SK-N-SH treated with all-trans-retinoic acid at 6 μM for 48 hours (cell line): ENCODE measurements at regions not wholly inside any gene's neighbourhood (a gene's known extent, or its start where the extent isn't known, plus 50 kb on each side); places are given as distances from the start of the nearest gene placed in this dataset.
A peak's percentile ranks its signal among the peaks of the same experiment; 100 is the strongest.

ENCODE experiments used
- ATAC-seq: fragments of 200-7000 bp; cut with Tn5 transposase; 3 replicates; pipeline ENCODE4 v1.9.1; 2020; ENCODE audit warnings: mild to moderate bottlenecking, moderate library complexity
- ARNTL ChIP-seq: fragments of 450-650 bp; formaldehyde crosslinking; IDR thresholded peaks from 2 replicates; pipeline ENCODE4 v1.5.0; 2020; ENCODE audit warnings: low read depth, mild to moderate bottlenecking, moderate library complexity, borderline replicate concordance
- CSRNP3 ChIP-seq: fragments of 250-450 bp; sonication (Bioruptor Pico); IDR thresholded peaks from 2 replicates; pipeline ENCODE4 v1.5.1; 2021; ENCODE audit warnings: mild to moderate bottlenecking, moderate library complexity
- ESRRG ChIP-seq: fragments of 250-450 bp; sonication (Bioruptor Pico); IDR thresholded peaks from 2 replicates; pipeline ENCODE4 v1.6.1; 2021; ENCODE audit warnings: mild to moderate bottlenecking
- ISL1 ChIP-seq: fragments of 250-450 bp; sonication (Bioruptor Pico); IDR thresholded peaks from 2 replicates; pipeline ENCODE4 v2.1.2; 2022; ENCODE audit warnings: mild to moderate bottlenecking, moderate library complexity
- OSR1 ChIP-seq: fragments of 250-450 bp; sonication (Bioruptor Pico); IDR thresholded peaks from 2 replicates; pipeline ENCODE4 v1.8.0; 2022; ENCODE audit warnings: moderate library complexity, mild to moderate bottlenecking, inconsistent platforms
- POU6F1 ChIP-seq: fragments of 250-450 bp; sonication (Bioruptor Pico); IDR thresholded peaks from 2 replicates; pipeline ENCODE4 v1.8.0; 2021; ENCODE audit warnings: low read depth, mild to moderate bottlenecking, moderate library complexity, borderline replicate concordance
- PPARA ChIP-seq: fragments of 250-450 bp; sonication (Bioruptor Pico); IDR thresholded peaks from 2 replicates; pipeline ENCODE4 v1.5.0; 2020; ENCODE audit warnings: mild to moderate bottlenecking, borderline replicate concordance
- SNAI2 ChIP-seq: fragments of 250-450 bp; sonication (Bioruptor Pico); IDR thresholded peaks from 2 replicates; pipeline ENCODE4 v1.5.0; 2020; ENCODE audit warnings: mild to moderate bottlenecking, moderate library complexity
- TCF4 ChIP-seq: fragments of 250-450 bp; sonication (Bioruptor Pico); IDR thresholded peaks from 2 replicates; pipeline ENCODE4 v1.8.0; 2021; ENCODE audit warnings: mild to moderate bottlenecking, moderate library complexity, borderline replicate concordance
- TOX ChIP-seq: fragments of 250-450 bp; sonication (Bioruptor Pico); IDR thresholded peaks from 2 replicates; pipeline ENCODE4 v1.8.0; 2021; ENCODE audit warnings: mild to moderate bottlenecking, moderate library complexity, borderline replicate concordance
- ZC3H10 ChIP-seq: fragments of 250-450 bp; sonication (Bioruptor Pico); IDR thresholded peaks from 2 replicates; pipeline ENCODE4 v1.5.1; 2021; ENCODE audit warnings: mild to moderate bottlenecking, moderate library complexity
- ZFP3 ChIP-seq: fragments of 250-450 bp; sonication (Bioruptor Pico); IDR thresholded peaks from 2 replicates; pipeline ENCODE4 v1.5.0; 2020; ENCODE audit warnings: mild to moderate bottlenecking, moderate library complexity
- ZFP30 ChIP-seq: fragments of 450-650 bp; formaldehyde crosslinking; IDR thresholded peaks from 2 replicates; pipeline ENCODE4 v1.5.0; 2022; ENCODE audit warnings: mild to moderate bottlenecking, moderate library complexity
- ZNF70 ChIP-seq: fragments of 450-650 bp; formaldehyde crosslinking; IDR thresholded peaks from 2 replicates; pipeline ENCODE4 v1.5.0; 2020; ENCODE audit warnings: mild to moderate bottlenecking, moderate library complexity
- ZNF8 ChIP-seq: fragments of 450-650 bp; formaldehyde crosslinking; IDR thresholded peaks from 2 replicates; pipeline ENCODE4 v1.5.0; 2020; ENCODE audit warnings: mild to moderate bottlenecking, moderate library complexity
- TF ChIP-seq, protein P1 (sequence below): fragments of 250-450 bp; sonication (Bioruptor Pico); IDR thresholded peaks from 2 replicates; pipeline ENCODE4 v1.8.0; 2020; ENCODE audit warnings: mild to moderate bottlenecking, moderate library complexity, borderline replicate concordance
- TF ChIP-seq, protein P2 (sequence below): fragments of 250-450 bp; sonication (Bioruptor Pico); IDR thresholded peaks from 2 replicates; pipeline ENCODE4 v1.5.1; 2020; ENCODE audit warnings: low read depth, mild to moderate bottlenecking, moderate library complexity
- TF ChIP-seq, protein P3 (sequence below): fragments of 250-450 bp; sonication (Bioruptor Pico); IDR thresholded peaks from 2 replicates; pipeline ENCODE4 v1.5.0; 2020; ENCODE audit warnings: mild to moderate bottlenecking, moderate library complexity

GRCh38 chr17:71164561-71164960 lies 956.3 kb upstream of the SOX9 start:
- ATAC-seq, result no peak
- no peak for TF ChIP-seq CSRNP3
- no peak for TF ChIP-seq TOX
- no peak for TF ChIP-seq TCF4 (CRISPR knock-in tag)
- no peak for TF ChIP-seq SNAI2 (CRISPR knock-in tag)
- TF ChIP-seq ISL1 (CRISPR knock-in tag), result no peak
- TF ChIP-seq ZNF70 (CRISPR knock-in tag), result no peak
- TF ChIP-seq ZC3H10 (CRISPR knock-in tag), result no peak
- TF ChIP-seq ESRRG (CRISPR knock-in tag), result no peak
- TF ChIP-seq, protein P1, sequence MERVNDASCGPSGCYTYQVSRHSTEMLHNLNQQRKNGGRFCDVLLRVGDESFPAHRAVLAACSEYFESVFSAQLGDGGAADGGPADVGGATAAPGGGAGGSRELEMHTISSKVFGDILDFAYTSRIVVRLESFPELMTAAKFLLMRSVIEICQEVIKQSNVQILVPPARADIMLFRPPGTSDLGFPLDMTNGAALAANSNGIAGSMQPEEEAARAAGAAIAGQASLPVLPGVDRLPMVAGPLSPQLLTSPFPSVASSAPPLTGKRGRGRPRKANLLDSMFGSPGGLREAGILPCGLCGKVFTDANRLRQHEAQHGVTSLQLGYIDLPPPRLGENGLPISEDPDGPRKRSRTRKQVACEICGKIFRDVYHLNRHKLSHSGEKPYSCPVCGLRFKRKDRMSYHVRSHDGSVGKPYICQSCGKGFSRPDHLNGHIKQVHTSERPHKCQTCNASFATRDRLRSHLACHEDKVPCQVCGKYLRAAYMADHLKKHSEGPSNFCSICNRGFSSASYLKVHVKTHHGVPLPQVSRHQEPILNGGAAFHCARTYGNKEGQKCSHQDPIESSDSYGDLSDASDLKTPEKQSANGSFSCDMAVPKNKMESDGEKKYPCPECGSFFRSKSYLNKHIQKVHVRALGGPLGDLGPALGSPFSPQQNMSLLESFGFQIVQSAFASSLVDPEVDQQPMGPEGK, result no peak
- TF ChIP-seq, protein P2, sequence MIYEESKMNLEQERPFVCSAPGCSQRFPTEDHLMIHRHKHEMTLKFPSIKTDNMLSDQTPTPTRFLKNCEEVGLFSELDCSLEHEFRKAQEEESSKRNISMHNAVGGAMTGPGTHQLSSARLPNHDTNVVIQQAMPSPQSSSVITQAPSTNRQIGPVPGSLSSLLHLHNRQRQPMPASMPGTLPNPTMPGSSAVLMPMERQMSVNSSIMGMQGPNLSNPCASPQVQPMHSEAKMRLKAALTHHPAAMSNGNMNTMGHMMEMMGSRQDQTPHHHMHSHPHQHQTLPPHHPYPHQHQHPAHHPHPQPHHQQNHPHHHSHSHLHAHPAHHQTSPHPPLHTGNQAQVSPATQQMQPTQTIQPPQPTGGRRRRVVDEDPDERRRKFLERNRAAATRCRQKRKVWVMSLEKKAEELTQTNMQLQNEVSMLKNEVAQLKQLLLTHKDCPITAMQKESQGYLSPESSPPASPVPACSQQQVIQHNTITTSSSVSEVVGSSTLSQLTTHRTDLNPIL (CRISPR knock-in tag), result no peak
- TF ChIP-seq ZFP3 (CRISPR knock-in tag), result no peak

GRCh38 chr17:71166311-71166710 lies 954.5 kb upstream of the SOX9 start:
- TF ChIP-seq ISL1 (CRISPR knock-in tag) (peak; percentile 23; the same call in 1 of the 2 replicates), ZNF70 (CRISPR knock-in tag) (no peak)
- no peak for ATAC-seq

- TF ChIP-seq PPARA (CRISPR knock-in tag), result no peak
- no peak for TF ChIP-seq SNAI2 (CRISPR knock-in tag)
- no peak for TF ChIP-seq OSR1 (CRISPR knock-in tag)
- no peak for ATAC-seq
These were observed 952.6 kb upstream of the SOX9 start for GRCh38 chr17:71168053-71168741.

GRCh38 chr17:71170070-71170469 lies 950.8 kb upstream of the SOX9 start:
- no peak for ATAC-seq
- TF ChIP-seq ZFP3 (CRISPR knock-in tag), result no peak
- no peak for TF ChIP-seq POU6F1 (CRISPR knock-in tag)
- TF ChIP-seq OSR1 (CRISPR knock-in tag), result no peak
- TF ChIP-seq, protein P1, result no peak
- TF ChIP-seq, all 23 proteins: peak for 0

DNA sequence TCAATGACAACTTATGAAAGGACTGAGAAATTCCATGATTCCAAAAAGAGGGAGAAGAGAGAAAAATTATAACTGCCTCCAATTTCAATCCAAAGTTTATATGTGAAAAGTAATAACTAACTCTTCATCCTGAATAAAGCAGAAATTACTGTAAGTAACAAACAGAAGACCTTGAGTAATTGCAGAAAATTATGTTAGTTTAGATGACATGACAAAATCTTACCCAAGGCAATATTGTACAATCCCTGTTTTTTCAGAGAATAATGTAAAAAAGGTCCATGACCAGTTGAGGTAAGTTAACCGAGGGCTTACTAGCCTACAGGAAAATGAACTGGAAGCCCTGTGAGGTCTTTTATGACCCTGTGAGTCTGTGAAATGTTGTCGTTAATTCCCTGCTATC lies 949.5 kb upstream of the SOX9 start:
- ATAC-seq, result no peak
- TF ChIP-seq ZFP3 (CRISPR knock-in tag) (no peak), ARNTL (no peak), TOX (no peak), ZFP30 (CRISPR knock-in tag) (no peak), TCF4 (CRISPR knock-in tag) (no peak), ESRRG (CRISPR knock-in tag) (no peak), CSRNP3 (no peak), SNAI2 (CRISPR knock-in tag) (no peak), ZNF8 (CRISPR knock-in tag) (no peak)
- TF ChIP-seq, protein P3, sequence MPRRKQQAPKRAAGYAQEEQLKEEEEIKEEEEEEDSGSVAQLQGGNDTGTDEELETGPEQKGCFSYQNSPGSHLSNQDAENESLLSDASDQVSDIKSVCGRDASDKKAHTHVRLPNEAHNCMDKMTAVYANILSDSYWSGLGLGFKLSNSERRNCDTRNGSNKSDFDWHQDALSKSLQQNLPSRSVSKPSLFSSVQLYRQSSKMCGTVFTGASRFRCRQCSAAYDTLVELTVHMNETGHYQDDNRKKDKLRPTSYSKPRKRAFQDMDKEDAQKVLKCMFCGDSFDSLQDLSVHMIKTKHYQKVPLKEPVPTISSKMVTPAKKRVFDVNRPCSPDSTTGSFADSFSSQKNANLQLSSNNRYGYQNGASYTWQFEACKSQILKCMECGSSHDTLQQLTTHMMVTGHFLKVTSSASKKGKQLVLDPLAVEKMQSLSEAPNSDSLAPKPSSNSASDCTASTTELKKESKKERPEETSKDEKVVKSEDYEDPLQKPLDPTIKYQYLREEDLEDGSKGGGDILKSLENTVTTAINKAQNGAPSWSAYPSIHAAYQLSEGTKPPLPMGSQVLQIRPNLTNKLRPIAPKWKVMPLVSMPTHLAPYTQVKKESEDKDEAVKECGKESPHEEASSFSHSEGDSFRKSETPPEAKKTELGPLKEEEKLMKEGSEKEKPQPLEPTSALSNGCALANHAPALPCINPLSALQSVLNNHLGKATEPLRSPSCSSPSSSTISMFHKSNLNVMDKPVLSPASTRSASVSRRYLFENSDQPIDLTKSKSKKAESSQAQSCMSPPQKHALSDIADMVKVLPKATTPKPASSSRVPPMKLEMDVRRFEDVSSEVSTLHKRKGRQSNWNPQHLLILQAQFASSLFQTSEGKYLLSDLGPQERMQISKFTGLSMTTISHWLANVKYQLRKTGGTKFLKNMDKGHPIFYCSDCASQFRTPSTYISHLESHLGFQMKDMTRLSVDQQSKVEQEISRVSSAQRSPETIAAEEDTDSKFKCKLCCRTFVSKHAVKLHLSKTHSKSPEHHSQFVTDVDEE (CRISPR knock-in tag), result no peak
- TF ChIP-seq, protein P1, result no peak
